ENCODE measurements at regions not wholly inside any gene's neighbourhood (a gene's known extent, or its start where the extent isn't known, plus 50 kb on each side); places are given as distances from the start of the nearest gene placed in this dataset.

- no peak overlapping the region for H3K27ac ChIP-seq (ENCODE audit: low read depth, low read length, poor library complexity, severe bottlenecking)
- CTCF ChIA-PET, result no interaction called here
- H3K9me3 ChIP-seq (ENCODE audit: low read depth, low read length, poor library complexity, severe bottlenecking), result no peaks in the 10 kb centered on the region
- DNase-seq (ENCODE audit: low spot score), result no peak
- H3K4me1 ChIP-seq (ENCODE audit: insufficient read depth, low read length, poor library complexity, severe bottlenecking), result peaks cover 9% of the 10 kb centered on the region
- TF ChIP-seq CTCF (conservative IDR thresholded peaks at IDR 0.05; ENCODE audit: low read depth, low read length) (no peak), EZH2 (IDR thresholded peaks at IDR 0.05; ENCODE audit: borderline replicate concordance, low read depth, low read length, poor library complexity, severe bottlenecking) (no peak)
- BruUV-seq (replicated peaks), result no TSS peak
- H3K4me3 ChIP-seq (ENCODE audit: low read depth, low read length, poor library complexity, severe bottlenecking), result no peak overlapping the region
- intact Hi-C loops (cut with micrococcal nuclease; ENCODE audit: unreplicated experiment), result no loop called here
- no peaks in the 10 kb centered on the region for H3K27me3 ChIP-seq (replicated peaks; ENCODE audit: insufficient read depth, low read depth, low read length, poor library complexity)
- POLR2A ChIA-PET (ENCODE audit: low non-redundant PET), result no interaction called here
- H3K36me3 ChIP-seq (ENCODE audit: insufficient read depth, low read length, poor library complexity, severe bottlenecking), result no peaks in the 10 kb centered on the region
These were observed 275.2 kb downstream of the BAMBI start for GRCh38 chr10:28952523-28952922.

GRCh38 chr10:28954211-28954610 lies 276.9 kb downstream of the BAMBI start:
- Histone ChIP-seq H3K36me3 (ENCODE audit: insufficient read depth, low read length, poor library complexity, severe bottlenecking) (no peaks in the 10 kb centered on the region), H3K4me3 (ENCODE audit: low read depth, low read length, poor library complexity, severe bottlenecking) (no peak overlapping the region), H3K9me3 (ENCODE audit: low read depth, low read length, poor library complexity, severe bottlenecking) (no peaks in the 10 kb centered on the region), H3K27ac (ENCODE audit: low read depth, low read length, poor library complexity, severe bottlenecking) (no peak overlapping the region), H3K27me3 (replicated peaks; ENCODE audit: insufficient read depth, low read depth, low read length, poor library complexity) (no peaks in the 10 kb centered on the region), H3K4me1 (ENCODE audit: insufficient read depth, low read length, poor library complexity, severe bottlenecking) (peaks cover 2% of the 10 kb centered on the region)
- TF ChIP-seq EZH2 (IDR thresholded peaks at IDR 0.05; ENCODE audit: borderline replicate concordance, low read depth, low read length, poor library complexity, severe bottlenecking) (no peak), CTCF (conservative IDR thresholded peaks at IDR 0.05; ENCODE audit: low read depth, low read length) (no peak)
- ChIA-PET POLR2A (ENCODE audit: low non-redundant PET) (no interaction called here), CTCF (no interaction called here)
- intact Hi-C loops (cut with micrococcal nuclease; ENCODE audit: unreplicated experiment), result no loop called here
- DNase-seq (ENCODE audit: low spot score), result no peak
- BruUV-seq (replicated peaks), result no TSS peak

- CTCF ChIA-PET, result no interaction called here
- BruUV-seq (replicated peaks), result no TSS peak
- TF ChIP-seq CTCF (conservative IDR thresholded peaks at IDR 0.05; ENCODE audit: low read depth, low read length) (no peak), EZH2 (IDR thresholded peaks at IDR 0.05; ENCODE audit: borderline replicate concordance, low read depth, low read length, poor library complexity, severe bottlenecking) (no peak)
These were observed 281.1 kb downstream of the BAMBI start for GRCh38 chr10:28958468-28958867.

More at GRCh38 chr10:28958468-28958867, 281.1 kb downstream of the BAMBI start:
- no peaks in the 10 kb centered on the region for H3K27me3 ChIP-seq (replicated peaks; ENCODE audit: insufficient read depth, low read depth, low read length, poor library complexity)
- no peaks in the 10 kb centered on the region for H3K4me1 ChIP-seq (ENCODE audit: insufficient read depth, low read length, poor library complexity, severe bottlenecking)
- no peaks in the 10 kb centered on the region for H3K36me3 ChIP-seq (ENCODE audit: insufficient read depth, low read length, poor library complexity, severe bottlenecking)
- no peak overlapping the region for H3K4me3 ChIP-seq (ENCODE audit: low read depth, low read length, poor library complexity, severe bottlenecking)
- no peak for DNase-seq (ENCODE audit: low spot score)
- H3K27ac ChIP-seq (ENCODE audit: low read depth, low read length, poor library complexity, severe bottlenecking), result no peak overlapping the region
- POLR2A ChIA-PET (ENCODE audit: low non-redundant PET), result no interaction called here
- intact Hi-C loops (cut with micrococcal nuclease; ENCODE audit: unreplicated experiment), result no loop called here
- no peaks in the 10 kb centered on the region for H3K9me3 ChIP-seq (ENCODE audit: low read depth, low read length, poor library complexity, severe bottlenecking)

Data from A673 (cell line).